GM19467 (cell line): ENCODE measurements at regions not wholly inside any gene's neighbourhood (a gene's known extent, or its start where the extent isn't known, plus 50 kb on each side); places are given as distances from the start of the nearest gene placed in this dataset.
"Not testable (repeated sequence)": the region's sequence is repeated elsewhere in the genome, so short reads cannot be mapped to it uniquely, and the experiment has no call there.

Source experiments
- ATAC-seq: cut with Tn5 transposase; IDR thresholded peaks from one replicate; pipeline ENCODE4 v1.9.1; 2021; ENCODE audit warnings: mild to moderate bottlenecking, moderate library complexity; ENCODE audit not compliant: unreplicated experiment

- ATAC-seq: no peak
These were observed 533.6 kb downstream of the TRAM1L1 start for GRCh38 chr4:116551806-116552205.

GRCh38 chr4:116547632-116548031, 537.7 kb downstream of the TRAM1L1 start:
- no peak for ATAC-seq

DNA sequence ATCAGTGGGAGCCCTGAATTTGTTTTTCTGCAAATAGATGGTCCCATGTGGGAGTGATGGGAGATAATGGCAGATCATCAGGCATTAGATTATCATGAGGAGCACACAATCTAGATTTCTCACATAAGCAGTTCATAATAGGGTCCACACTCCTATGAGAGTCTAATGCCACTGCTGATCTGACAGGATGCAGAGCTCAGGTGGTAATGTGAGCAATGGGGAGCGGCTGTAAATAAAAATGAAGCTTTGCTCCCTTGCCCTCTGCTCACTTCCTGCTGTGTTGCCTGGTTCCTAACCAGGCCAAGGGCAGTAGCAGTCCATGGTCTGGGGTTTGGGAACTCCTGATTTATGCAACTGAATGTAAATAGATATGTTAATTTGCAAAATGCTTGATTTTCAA, 538.6 kb downstream of the TRAM1L1 start:
- no peak for ATAC-seq

DNA sequence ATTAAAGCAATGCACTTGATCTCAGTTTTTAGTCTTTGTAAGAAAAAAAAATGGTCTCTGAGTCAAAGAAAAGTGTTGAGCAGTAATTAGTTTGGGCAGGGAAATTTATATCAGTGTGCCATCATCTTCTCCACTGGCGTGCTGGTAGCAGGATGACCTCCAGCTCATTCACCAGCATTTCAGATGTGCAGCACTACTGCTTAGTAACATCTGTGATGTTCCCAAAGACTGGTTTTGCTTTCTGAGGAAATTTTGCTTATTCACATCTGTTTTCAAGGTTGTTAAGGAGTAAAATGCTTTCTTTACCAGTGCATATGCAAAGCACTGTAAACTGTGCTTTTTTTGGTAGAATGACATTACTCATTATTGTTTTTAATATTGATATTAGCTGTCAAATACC, 540.4 kb downstream of the TRAM1L1 start:
- ATAC-seq: no peak

DNA sequence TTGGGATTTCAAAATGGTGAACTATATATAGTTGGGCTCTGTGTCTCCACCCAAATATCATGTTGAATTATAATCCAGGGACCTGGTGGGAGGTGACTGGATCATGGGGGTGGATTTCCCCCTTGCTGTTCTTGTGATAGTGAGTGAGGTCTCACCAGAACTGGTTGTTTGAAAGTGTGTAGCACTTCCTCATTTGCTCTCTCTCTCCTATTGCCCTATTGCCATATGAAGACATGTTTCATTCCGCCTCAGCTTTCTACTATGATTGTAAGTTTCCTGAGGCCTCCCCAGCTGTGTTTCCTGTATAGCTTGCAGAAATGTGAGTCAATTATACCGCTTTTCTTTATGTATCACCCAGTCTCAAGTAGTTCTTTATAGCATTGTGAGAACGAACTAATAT, 545.6 kb downstream of the TRAM1L1 start:
- ATAC-seq: no peak

- ATAC-seq: no peak
These were observed 547.5 kb downstream of the TRAM1L1 start for GRCh38 chr4:116537828-116538227.

DNA sequence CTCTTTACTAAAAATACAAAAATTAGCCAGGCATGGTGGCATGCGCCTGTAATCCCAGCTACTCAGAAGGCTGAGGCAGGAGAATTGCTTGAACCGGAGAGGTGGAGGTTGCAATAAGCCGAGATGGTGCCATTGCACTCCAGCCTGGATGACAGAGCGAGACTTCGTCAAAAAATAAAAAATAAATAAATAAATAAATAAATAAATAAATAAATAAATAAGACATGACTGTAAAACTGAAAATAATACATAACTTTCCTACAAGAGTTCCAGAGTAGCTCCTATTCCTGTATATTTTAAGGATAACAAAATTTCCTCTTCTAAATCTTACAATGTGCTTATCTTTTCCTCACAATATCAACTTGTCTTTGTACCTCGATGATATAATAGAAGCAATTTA, 549.4 kb downstream of the TRAM1L1 start:
- ATAC-seq: not testable (repeated sequence)

GRCh38 chr4:116531870-116532269, 553.5 kb downstream of the TRAM1L1 start:
- ATAC-seq: no peak

- no peak for ATAC-seq
These were observed 554.4 kb downstream of the TRAM1L1 start for GRCh38 chr4:116531026-116531425.

DNA sequence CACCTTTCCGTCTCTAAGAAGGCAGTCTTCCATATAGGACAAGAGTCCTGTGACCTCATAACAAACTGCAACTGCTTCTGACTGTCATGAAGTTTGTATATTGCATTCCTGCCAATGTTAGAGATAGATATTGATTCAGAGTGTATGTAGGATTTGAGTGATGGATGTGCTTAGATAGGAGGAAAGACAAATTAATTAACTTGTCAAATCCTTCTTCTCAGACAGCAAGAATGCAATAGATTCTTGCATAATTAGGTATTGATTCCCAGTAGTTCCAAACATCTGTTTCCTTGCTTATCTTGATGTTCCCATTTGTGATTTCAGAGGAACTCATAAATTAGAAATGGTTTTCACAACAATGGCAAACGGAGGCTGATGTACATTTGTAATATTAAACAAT, 555.3 kb downstream of the TRAM1L1 start:
- no peak for ATAC-seq

DNA sequence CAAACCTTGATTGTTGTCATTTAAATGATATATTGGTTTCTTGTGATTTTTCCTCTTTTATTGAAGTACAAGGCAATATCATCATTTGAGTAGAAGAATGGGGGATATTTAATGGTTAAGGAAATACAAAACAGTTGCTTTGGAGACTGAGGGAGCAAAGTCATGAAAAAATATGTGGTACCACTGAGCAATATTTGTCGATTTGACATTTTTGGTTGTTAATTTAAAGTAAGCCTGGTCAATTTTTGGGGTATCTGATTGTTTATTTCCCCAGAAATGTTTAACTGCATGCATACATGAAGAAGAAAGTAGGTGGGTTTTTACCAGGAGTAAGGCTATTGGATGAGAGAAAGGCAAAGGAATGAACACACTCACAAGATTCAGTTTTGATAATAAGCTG, 556.2 kb downstream of the TRAM1L1 start:
- ATAC-seq: no peak

- ATAC-seq: no peak
These were observed 562.5 kb downstream of the TRAM1L1 start for GRCh38 chr4:116522922-116523321.

DNA sequence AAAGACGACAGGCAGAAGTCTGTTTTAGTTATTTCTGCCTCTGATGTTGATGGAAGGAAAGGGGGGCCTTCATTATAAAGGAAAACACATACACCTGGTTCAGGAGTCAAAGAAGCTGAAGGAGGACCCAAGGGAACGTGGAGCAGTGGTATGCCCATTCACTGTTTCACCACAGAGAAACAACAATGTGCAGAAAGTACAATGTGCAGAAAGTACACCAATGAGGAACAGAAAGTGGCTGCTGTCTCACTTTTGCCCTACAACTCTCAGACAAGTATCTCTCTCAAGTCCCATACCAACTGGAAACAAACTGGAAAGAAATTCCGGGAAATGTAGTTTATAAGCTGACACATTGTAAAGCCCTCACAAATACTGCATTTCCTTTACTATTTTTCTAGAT, 564.5 kb downstream of the TRAM1L1 start:
- no peak for ATAC-seq

- ATAC-seq: no peak
These were observed 568.7 kb downstream of the TRAM1L1 start for GRCh38 chr4:116516711-116517110.

GRCh38 chr4:116515959-116516358, 569.4 kb downstream of the TRAM1L1 start:
- ATAC-seq: no peak

GRCh38 chr4:116512552-116512951, 572.8 kb downstream of the TRAM1L1 start:
- ATAC-seq: no peak

- ATAC-seq: no peak
These were observed 583.4 kb downstream of the TRAM1L1 start for GRCh38 chr4:116501954-116502353.

DNA sequence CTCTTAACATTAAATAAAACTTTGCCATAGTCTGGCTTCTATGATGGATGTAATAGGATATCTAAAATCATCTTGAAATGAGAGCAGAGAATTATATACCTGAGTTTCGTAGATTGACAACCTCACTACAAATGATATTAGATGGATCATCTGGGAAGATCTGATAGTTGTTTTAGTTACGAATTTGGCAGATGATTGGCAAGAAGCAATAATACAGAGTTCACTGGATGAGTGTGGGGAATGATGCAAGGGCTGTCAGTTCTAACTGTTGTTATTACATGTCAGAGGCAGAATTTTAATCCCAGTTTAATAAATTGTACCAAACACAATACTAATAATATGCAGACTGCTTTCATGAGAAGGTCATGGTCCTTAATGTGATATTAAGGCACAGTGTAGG, 585.2 kb downstream of the TRAM1L1 start:
- no peak for ATAC-seq

- no peak for ATAC-seq
These were observed 595.6 kb downstream of the TRAM1L1 start for GRCh38 chr4:116489739-116490138.

DNA sequence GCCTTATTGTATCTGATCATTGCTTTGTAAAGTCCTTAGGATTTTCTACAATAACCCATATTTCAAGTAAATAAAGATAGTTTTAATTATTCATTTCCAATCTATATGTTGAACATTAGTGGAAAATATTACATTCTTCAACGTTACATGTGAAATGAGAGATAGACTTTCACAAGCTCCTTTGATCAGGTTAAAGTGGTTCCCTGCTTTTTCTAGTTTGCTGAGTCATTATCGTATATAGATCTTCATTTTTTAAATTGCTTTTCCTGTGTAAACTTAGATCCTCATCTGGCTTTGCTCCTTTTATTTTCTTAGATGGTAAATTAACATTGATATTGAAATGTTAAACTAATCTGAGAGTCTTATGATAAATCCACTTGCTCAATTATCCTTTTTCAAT, 599.0 kb downstream of the TRAM1L1 start:
- ATAC-seq: no peak

DNA sequence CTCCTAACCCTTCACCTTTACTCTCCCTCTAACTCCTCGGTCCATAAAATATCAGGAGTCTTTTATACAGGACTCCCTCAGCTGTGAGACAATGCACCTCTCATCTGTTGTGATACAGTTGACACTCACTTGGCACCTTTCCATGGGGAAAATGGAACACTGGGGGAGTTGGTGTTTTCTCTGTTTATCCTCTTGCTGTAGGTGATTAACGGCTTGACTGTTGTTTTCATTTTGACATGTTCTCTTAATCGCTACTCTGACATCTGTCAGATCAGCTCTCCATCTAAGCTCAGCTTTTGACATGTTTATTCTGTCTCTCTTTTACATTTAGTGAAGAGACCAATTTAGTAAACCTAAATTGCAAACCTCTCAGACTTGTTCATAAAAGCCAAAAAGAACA, 604.8 kb downstream of the TRAM1L1 start:
- no peak for ATAC-seq

GRCh38 chr4:116478343-116478742, 607.0 kb downstream of the TRAM1L1 start:
- no peak for ATAC-seq

- no peak for ATAC-seq
These were observed 615.8 kb downstream of the TRAM1L1 start for GRCh38 chr4:116469582-116469981.

DNA sequence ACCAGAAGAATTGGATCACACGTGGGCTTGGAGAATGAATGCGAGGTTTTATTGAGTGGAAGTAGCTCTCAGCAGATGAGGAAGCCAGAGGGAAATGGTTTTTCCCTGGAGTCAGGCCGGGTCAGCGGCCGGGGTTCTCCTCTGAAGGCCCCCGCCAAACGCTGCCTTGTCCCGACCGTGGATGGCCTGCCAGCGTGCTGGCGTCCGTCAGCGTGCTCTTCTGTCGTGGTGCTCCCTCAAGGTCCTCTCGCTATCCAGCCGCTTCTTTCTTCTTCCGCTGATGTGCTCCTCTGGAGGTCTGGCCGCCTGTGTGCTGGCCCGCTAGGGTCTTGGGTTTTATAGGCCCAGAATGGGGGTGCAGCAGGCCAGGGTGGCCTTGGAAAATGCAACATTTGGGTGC, 632.2 kb downstream of the TRAM1L1 start:
- ATAC-seq: no peak
